ENCODE measurements at regions not wholly inside any gene's neighbourhood (a gene's known extent, or its start where the extent isn't known, plus 50 kb on each side); places are given as distances from the start of the nearest gene placed in this dataset.
A peak's percentile ranks its signal among the peaks of the same experiment; 100 is the strongest.

DNA sequence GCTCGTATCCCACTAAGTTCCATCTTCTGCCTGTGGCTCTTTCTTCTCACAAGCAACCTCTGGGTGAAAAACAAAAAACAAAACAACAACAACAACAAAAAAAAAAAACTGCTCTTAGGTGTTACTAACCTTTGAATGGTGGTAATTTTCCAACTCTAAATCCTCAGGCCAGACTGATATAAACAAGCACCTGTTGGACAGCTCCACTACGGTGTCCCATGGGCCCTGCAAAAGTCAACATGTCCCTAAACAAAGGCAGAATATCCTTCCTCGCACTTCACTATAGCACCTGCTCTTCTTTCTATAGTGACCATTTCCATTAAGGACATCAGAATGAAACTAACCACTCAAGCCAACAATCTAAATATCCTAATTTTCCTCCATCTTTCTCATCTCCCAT, 54.6 kb upstream of the PARM1 start:
- no peak for DNase-seq (ENCODE audit: low read depth in 3 of 3)

DNA sequence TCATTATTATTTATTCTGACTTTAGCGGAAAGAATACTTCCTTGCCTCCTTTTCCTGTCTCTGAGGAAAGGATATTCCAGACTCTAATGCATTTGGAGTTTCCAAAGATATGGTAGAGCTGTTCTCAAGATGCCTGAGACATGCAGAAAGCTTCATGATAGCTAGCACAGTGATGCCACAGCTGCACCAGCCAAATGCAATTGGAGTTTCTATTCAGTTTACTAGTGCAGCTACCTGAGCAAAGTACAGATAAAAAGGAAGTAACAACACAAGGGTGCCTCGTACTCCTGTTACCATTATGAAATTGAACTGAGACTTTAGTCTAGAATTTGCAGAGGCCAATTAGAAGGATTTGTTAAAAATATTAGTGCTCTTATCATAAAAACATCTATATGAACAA, 57.5 kb upstream of the PARM1 start:
- no peak for DNase-seq (ENCODE audit: low read depth in 3 of 3)

DNA sequence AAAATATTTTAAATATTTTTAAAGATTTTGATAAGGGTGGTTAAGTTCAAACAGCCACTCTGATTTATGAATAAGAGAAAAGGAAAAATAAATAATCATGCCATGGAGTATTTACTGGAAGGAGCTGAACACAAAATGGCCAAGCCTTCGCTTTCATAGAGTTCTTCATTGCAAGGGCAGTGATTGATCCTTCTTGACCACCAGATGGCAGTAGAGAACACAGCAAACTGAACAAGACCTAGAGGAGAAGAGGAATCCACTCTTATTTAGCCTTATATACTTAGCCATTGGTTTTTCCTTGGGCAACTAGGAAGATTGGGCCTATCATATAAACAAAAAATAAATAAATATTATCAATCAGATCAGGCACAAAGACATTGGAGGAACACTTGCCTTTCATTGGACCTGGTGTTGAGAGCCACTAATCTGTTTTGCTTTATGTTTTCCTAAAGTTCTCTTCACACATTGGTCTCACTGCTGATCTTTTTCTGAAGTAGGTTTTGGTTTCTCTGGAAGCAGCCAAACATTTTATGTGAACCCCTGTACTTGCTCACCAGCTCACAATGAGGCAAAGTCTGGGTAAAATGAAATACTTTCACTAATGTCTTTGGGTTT, 58.1 kb upstream of the PARM1 start:
- peak in 1 of 3 experiments; percentile 3 for DNase-seq (ENCODE audit: low read depth in 3 of 3)

DNA sequence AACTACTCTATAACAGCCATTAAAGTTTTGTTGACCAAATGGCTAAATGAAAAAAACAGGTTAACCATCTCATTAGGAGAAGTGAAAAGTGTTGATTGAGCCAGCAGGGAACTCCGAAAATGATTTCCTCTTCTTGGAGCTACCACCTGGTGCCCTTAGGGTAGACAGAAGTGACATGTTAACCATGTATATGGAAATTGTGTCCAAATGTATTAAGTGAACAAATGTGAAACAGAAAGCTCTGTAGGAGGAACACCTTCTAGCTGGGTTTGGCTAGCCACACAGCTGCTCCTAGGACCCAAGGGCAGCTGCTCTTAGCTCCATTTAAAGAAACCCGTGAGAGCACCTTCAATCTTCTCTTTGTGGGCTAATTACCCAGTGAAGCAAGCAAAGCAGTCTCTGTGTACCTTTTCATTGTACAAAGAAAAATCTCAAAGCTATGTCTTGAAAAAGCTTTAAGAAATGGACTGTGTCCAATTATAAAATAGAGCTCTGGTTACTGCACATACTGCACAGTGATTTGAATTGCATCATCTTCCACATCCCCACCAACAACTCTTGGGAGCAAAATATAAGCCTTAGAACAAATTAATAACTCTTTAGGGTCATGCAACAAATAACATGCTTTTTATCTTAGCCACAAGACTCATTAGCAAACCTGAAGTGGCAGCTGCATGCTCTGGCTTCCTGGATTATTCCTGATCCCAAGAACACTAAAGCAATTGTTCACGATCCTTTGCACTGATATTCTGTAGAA, 59.2 kb upstream of the PARM1 start:
- no peak for DNase-seq (ENCODE audit: low read depth in 3 of 3)

DNA sequence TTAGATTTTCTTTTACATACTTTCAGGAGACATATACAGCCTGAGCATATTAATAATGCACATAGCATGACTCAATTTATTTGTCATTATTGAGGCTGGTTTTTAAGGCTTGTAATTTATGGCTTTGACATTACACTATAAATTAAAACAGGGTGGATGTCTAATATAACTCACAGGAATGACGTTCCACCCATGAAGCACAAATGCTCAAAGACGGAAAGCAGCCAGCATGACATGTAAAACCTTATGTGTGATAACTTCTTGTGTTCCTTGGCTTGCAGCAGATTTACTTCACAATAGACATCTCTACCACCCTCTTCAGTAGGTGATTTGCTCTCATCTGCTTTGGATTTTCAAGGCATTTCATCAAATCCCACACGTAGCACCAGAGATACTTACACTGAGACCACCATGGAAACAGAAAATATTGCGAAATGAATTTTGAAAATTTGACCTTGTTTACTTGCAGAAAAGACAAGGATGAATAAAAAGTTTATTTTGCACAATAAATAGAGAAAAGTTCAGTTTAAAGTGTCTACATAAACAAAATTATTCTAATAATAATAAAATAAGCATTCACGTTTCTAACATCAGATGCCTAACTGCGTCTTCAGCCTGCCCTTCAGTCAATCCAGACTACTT, 64.7 kb upstream of the BTC start:
- no peak for DNase-seq (ENCODE audit: low read depth in 3 of 3)

DNA sequence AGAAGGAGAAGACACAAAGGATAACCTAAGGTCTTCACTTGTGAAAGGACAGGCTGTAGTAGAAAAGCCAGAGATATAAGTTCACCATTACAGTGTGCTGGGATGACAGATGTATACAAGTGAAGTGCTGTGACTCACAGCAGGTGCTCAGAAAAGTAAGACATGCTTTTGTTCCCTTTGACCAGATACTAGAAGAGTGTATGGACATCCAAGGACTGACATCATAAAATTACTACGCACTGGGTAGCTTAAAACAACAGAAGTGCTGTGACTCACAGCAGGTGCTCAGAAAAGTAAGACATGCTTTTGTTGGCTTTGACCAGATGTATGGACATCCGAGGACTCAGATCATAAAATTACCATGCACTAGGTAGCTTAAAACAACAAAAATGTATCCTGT, 61.6 kb upstream of the BTC start:
- no peak for DNase-seq (ENCODE audit: low read depth in 3 of 3)

DNA sequence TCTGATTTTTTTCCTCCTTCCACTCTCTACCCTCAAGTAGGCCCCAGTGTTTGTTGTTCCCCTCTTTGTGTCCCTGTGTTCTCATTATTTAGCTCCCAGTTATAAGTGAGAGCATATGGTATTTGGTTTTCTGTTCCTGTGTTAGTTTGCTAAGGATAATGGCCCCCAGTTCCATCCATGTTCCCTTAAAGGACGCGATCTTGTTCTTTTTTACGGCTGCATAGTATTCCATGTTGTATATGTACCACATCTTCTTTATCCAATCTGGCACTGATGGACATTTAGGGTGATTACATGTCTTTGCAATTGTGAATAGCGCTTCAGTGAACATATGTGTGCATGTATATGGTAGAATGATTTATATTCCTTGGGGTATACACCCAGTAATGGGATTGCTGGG, 54.5 kb upstream of the BTC start:
- DNase-seq (ENCODE audit: low read depth in 3 of 3), result no peak

DNA sequence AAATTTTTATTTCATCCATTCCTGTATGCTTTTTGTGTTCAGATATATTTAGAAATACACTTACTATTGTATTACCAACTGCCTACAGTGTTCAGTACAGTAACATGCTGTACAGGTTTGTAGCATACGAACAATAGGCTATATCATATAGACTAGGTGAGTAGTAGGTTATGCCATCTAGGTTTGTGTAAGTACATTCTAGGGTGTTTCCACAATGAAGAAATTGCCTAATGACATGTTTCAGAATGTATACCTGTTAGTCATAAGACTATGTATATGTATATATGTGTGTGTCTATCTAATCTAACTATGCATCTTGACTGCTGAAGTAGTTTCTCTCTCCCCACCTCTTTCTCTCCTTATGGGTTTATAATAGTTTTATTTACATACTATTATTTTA, 51.5 kb upstream of the BTC start:
- DNase-seq (ENCODE audit: low read depth in 3 of 3), result no peak
